ENCODE measurements at regions not wholly inside any gene's neighbourhood (a gene's known extent, or its start where the extent isn't known, plus 50 kb on each side); places are given as distances from the start of the nearest gene placed in this dataset.

GRCh38 chr5:94017579-94017978 is 276.2 kb upstream of the POU5F2 start:
- no peak for TF ChIP-seq CTCF (IDR thresholded peaks at IDR 0.05)
- TF ChIP-seq POLR2AphosphoS5 (IDR thresholded peaks at IDR 0.05), result no peak
- no peak for TF ChIP-seq POLR2A (IDR thresholded peaks at IDR 0.05)
- TF ChIP-seq EP300 (IDR thresholded peaks at IDR 0.05; ENCODE audit: low read depth), result no peak

Measured in transverse colon (tissue), 4 donors.